Erythroblast (primary cell): ENCODE measurements at regions not wholly inside any gene's neighbourhood (a gene's known extent, or its start where the extent isn't known, plus 50 kb on each side); places are given as distances from the start of the nearest gene placed in this dataset.

Experiments
- GATA1 ChIP-seq: IDR thresholded peaks from 2 replicates; pipeline ENCODE4 v1.6.1; 2011; ENCODE audit warnings: low read depth, mild to moderate bottlenecking, control low read depth, low read length, moderate library complexity
- POLR2A ChIP-seq: IDR thresholded peaks from 2 replicates; pipeline ENCODE4 v1.6.1; 2011; ENCODE audit warnings: mild to moderate bottlenecking, low read length

DNA sequence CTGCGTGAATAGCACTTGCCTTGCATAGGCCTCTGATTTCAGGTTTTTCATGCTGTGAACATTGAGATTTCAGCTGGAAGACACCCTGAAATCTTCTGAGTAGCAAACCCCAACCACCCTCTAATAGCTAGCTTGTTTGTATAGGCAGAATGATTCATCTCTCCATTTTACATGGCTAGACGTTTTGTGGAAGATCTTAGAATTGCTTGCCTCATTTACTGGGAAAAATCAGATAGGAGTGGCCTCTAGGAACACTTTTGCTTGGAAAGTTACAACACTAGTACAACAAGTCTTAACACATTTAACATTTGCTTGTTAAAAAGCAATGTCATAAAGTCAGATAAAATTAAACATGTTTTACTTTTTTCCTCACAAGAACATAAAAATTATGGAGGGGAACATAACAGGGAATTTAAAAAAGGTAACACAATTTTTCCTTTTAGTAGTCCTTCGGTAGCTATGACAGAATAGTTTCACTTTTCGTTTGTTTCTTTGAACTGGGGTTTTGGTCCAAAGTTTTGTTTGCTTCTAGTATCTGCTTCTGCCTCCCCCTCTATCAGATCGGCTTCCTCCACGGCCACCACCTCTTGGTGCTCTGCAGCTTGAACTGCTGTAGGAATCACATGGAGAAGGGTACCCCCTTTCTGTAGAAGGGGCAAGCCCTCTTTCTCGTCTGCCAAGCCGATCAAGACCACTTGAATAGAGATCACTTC lies 102.2 kb upstream of the PTCHD4 start:
- TF ChIP-seq POLR2A (no peak), GATA1 (no peak)
